ENCODE measurements at regions not wholly inside any gene's neighbourhood (a gene's known extent, or its start where the extent isn't known, plus 50 kb on each side); places are given as distances from the start of the nearest gene placed in this dataset.

- TF ChIP-seq CTCF (IDR thresholded peaks at IDR 0.05; ENCODE audit: low read depth, low read length) (no peak), MYC (IDR thresholded peaks at IDR 0.05; ENCODE audit: low read depth, low read length) (no peak), POLR2A (IDR thresholded peaks at IDR 0.05; ENCODE audit: extremely low read depth, insufficient read length) (no peak), MAX (IDR thresholded peaks at IDR 0.05; ENCODE audit: low read depth, low read length) (no peak)
These were observed 93.7 kb upstream of the ADRA2C start for GRCh38 chr4:3672465-3672831.
